Retina (tissue), 1 donor: ENCODE measurements at regions not wholly inside any gene's neighbourhood (a gene's known extent, or its start where the extent isn't known, plus 50 kb on each side); places are given as distances from the start of the nearest gene placed in this dataset.
"Not testable (repeated sequence)": the region's sequence is repeated elsewhere in the genome, so short reads cannot be mapped to it uniquely, and the experiment has no call there.

ENCODE experiments used
- DNase-seq: peaks from one replicate; pipeline ENCODE4 v3.0.0-alpha.2; 2016

DNA sequence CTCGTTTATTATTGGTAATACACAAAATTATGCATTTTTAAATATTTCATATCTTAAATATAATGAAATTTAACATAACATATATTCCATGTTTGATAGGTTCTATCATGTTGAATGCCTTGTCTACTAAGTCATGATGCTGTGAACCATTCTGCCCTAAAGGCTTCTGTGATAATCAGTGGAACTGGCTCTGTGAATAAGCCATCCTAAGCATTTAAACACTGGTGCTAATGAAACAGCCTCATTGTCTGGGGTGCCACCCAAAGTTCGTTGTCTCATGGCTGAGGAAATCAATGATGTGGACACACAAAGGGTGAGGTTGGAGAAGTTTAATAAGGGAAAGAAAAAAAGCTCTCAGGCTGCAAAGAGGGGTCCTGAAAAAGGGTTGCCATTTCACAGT lies 264.7 kb upstream of the ZRANB2 start:
- no peak for DNase-seq

DNA sequence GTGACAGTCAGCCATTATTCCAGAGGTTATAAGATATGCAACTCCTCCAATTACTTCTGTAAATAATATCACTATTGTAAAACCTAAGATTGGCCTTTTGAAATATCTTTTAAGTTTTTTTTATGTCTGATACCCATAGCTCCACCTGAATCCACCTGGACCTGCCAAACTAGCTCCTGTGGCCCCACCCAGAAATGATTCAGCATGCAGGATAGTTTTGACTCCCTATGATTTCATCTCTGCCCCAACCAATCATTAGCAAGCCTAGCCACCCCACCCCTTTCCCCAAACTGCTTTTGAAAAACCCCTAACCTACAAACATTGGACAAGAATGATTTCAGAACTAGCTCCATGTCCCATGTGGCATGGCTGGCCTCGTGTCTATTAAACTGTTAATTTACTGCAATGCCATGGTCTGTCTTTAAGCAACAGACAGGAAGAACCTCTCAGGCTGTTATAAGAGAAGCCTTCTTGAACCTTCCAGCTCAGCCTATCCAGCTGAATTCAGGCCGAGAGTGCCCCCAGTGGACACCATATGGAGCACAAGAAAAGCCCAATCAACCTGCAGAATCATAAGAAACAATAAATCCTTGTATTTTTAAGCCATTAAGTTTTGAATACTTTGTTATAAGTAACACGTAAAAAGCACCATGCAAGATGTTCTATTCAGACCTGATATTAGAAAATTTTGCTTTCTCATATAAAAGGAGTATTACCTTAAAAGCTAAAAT lies 263.0 kb upstream of the ZRANB2 start:
- DNase-seq = no peak

DNA sequence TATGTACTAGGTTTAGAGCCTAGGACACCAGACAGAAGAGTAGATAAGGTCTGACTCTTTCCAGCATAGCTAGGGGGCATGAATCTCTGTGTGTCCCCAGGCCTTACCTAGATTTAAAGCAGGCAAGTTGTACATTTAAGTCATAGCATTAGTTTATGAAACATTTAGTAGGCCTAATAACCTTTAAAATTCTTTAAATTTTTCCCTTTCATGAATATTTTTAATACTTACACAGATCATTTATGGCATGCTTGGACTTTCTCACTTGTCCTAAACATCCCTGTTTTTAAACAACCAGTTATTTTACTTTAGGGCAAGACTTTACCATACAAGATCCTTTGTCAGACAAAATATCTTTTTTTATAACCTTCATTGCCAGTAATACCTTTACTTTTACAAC lies 258.4 kb upstream of the ZRANB2 start:
- no peak for DNase-seq

DNA sequence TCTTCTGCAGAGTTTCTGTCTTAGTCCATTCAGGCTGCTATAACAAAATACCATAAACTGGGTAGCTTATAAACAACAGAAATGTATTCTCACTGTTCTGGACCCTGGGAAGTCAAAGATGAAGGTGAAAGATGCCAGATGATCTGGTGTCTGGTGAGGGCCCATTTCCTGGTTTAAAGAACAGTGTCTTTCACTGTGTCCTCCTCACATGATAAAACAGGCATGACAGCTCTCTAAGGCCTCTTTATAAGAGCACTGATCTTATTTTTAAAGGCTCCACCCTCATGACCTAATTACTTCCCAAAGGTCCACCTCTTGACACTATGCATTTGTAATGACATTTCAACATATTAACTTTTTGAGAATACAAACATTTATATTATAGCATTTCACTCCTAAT lies 250.2 kb upstream of the ZRANB2 start:
- no peak for DNase-seq

DNA sequence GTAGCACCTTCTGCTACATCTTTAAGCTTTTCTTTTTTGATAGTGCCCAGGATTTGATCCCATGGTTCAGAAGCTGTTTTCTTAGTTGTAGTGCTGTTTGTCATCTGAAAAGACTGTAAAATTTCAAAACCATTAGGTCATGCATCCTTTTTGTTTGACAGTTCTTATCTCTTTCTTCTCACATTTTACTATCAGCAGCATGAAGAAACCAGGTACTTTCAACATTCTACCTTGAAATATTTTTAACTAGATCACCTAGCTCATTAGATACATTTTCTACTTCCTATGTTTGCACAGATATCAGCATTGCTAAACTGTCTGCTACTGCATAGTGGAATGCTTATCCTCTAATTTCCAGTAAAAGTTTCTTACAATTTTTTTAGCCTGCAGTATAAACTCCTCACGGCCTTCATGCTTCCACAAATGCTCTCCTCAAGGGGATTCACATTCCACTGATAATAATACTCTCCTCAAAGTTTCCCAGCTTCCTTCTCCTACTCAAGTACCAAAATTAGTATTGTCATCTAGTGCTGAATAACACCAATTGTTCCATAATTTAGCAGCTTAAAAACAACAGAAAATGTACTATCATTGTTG lies 243.9 kb upstream of the ZRANB2 start:
- no peak for DNase-seq

DNA sequence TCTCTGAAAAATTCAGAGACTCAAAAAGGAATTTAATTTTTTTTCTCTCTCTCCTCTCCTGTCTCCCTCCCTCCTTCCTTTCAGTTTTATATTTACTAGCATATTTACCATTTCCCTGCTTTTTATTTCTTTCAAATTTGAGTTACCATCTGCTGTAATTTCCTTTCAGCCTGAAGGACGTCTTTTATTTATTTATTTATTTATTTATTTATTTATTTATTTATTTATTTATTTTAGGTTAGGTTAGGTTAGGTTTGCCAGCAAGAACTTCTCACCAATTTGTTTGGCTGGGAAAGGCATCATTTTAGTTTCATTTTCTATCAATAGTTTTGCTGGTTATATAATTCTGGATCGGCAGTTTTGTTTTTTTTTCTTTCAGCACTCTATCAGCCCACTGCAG lies 231.7 kb upstream of the ZRANB2 start:
- DNase-seq = no peak

DNA sequence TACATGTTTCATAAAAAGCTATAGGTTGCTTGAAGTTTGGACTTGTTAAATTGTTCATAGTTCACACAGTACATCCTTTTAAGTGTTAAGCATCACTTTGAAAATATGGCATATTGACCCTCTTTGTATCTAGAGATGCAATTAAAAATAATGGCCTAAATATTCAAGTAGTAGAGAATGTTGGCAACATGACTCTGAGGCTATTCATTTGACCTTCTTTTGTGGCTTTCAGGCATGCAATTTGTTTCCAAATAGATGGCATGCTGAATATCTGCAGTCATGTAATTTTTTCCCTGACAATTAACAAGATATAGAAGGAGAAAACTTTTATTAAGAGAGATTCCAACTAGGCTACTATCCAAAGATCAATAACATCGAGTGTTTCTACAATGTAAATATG lies 230.5 kb upstream of the ZRANB2 start:
- DNase-seq = no peak

DNA sequence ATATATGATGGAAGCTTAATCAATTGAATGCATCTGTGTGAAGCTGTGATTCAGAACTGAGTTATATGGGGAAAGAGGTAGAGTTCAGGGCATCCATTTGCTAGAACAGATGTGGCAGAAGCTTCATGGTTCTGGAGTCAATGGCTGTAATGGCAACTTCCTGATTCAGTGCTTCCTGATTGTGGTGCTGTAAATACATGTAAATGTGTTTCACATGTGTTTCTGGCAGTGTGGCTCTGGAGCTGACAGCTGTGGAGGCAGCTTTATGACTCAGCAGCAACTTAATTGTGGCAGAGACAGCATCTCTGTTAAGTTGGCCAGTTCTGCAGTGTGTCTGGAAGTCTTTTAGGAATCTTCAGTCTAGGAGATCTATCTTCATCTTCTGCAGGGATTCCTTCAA lies 226.6 kb upstream of the ZRANB2 start:
- no peak for DNase-seq

DNA sequence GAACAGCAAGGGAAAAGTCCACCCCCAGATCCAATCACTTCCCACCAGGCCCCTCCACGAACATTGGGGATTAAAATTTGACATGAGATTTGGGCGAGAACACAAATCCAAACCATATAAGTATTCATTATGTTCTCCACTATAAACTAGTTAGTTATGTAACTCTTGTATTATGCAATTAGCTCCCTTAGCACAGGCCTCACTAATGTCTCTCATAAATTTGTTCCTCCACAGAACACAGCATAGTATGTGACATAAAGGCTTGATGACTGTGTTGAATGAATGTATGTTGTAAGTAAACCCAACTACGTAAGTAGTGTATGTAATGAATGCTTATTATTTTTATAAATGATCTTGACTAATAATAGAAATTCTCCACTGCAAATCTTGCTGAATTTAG lies 223.3 kb upstream of the ZRANB2 start:
- no peak for DNase-seq

DNA sequence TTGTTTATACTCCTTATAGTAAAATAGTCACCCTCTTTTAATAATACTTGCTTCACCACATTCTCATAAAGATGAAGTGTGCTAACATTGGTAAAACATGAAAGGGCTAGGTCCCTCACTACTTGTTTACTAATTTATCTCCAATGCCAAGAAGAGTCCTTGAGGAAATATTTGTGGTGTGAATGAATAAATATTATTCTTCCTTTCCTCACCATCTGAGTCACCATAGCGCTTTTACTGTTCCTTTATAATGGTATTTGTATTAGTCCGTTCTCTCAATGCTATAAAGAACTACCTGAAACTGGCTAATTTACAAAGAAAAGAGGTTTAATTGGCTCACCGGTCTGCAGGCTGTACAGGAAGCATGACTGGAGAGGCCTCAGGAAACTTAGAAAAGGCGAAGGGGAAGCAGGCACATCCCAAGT lies 222.8 kb upstream of the ZRANB2 start:
- no peak for DNase-seq

DNA sequence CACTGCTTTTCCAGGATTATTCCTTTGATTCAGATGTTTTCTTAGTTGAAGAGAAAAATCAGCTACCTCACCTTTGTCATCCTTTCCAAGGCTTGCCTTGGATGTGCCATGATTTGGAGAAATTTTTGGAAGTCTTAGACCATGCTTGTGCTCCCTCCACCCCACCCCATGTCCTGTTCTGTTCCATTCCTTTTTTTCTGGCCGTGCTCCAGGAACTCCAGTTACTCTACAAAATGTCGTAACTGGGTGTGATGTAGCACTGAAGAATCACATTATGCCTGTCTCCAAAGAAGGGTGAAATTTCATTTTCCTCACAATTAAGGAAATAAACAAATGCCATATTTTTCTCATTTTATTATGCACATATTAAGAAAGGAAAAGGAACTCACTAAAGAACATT lies 217.8 kb upstream of the ZRANB2 start:
- no peak for DNase-seq

DNA sequence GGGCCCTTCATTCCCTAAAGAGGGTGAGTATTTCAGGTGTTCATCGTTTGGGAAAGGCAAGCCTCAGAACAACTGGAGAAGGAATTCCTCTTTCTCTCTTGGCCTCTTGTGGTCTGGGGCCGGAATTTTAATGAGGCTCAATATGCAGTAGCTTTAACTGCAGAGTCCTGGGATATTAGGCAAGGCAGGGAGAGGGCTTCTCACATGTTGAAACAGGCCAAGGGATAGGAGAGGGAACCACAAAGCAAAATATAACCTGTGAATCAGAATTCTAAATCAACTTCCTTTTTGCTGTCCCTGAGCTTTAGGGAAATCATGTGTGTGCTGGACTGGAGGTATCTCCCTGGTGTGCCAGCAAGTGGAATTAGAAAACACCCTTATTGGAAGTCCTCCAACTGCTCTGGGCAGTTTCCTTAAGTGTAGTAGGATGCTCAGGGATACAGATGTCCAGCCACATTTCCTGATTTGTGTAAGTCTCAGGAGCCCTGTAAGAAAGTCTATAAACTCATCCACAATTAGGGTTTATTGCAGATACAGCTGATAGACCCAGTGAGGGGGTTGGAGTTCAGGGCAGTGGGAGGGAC lies 215.8 kb upstream of the ZRANB2 start:
- DNase-seq = no peak

DNA sequence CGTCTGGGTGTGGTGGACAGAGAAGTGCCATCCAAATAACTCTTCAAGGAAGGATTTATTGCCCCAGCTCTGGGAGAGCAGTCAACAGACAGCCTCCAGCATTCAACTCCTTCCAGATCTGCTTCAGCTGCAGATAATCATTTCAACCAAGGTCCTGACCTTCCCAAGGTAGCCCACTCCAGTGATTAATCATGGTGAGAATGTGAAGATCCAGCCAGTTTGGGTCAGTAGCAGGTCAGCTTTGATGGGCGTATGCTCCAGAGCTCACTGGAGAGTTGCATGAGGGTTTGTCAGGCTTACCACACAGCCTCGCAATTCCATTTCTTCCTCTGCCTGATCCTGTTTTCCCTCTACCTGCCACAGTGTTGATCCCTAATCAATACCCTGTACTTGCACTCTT lies 214.5 kb upstream of the ZRANB2 start:
- DNase-seq = no peak

DNA sequence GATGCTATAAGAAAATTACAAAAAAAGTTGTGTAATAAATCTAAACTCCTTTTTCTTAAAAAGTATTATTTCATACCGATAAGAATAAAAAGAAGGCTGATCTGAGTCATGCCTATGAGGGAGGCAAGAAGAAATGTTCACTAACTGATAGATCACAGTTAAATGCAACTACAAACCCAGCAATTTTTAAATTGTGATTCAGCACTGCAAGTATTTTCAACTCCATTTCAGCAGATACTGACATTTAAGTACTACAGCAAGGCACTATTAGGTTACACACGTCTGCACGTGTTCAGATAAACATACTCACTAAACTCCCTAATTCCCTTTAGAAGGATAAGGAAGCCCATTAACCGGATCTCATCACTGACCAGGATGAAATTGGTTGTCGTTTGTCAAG lies 213.3 kb upstream of the ZRANB2 start:
- DNase-seq = no peak

DNA sequence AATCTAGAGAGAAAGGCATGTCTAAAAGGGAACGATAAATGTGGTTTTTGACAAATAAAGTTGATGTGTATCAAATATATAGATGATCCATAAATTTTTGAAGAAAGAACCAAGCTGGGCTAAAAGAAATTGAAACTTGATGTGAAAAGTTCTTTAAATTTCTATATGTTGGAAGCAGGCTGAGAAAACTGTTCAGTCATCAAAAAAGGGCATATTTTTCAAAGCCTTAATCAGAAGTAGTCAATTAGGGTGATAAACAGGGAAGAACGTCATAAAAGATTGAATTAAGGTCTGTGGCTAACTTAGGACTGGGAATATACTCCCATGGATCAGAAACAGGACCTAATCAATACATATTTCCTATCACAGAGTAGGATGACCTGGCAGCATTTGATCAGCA lies 211.4 kb upstream of the ZRANB2 start:
- no peak for DNase-seq

DNA sequence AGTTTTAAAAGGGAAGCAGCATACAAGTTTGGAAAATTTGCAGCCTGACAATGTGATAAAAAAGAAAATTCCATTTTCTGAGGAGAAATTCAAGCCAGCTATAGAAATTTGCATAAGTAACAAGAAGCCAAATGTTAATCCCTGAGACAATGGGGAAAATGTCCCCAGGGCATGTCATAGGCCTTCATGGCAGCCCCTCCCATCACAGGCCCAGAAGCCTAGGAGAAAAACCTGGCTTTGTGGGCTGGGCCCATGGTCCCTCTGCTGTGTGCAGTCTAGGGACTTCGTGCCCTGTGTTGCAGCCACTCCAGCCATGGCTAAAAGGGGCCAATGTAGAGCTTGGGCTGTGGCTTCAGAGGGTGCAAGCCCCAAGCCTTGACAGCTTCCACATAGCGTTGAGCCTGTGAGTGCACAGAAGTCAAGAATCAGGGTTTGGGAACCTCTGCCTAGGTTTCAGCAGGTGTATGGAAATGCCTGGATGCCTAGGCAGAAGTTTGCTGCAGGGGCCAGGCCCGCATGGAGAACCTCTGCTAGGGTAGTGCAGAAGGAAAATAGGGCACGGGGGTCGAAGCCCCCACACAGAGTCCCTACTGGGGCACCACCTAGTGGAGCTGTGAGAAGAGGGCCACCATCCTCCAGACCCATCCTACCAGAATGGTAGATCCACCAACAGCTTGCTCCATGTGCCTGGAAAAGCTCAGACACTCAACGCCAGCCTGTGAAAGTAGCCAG lies 209.8 kb upstream of the ZRANB2 start:
- not testable (repeated sequence) for DNase-seq

DNA sequence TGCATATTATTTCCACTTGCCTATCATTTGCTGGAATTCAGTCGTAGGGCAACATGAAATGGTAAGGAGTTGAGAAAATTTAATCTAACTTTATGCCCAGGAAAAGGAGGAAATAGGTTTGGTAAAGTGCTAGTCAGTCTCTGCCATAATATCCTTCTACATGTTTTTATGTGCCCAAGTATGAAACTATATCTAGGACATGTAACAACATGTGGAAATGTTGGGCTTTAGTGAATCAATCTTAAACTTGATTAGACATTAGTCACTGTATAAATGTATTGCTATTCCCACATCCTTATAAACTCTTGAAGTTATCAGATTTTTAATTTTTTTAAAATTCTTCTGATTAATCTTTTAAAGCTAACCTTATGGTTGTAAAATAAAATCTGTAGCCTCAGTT lies 204.7 kb upstream of the ZRANB2 start:
- no peak for DNase-seq

DNA sequence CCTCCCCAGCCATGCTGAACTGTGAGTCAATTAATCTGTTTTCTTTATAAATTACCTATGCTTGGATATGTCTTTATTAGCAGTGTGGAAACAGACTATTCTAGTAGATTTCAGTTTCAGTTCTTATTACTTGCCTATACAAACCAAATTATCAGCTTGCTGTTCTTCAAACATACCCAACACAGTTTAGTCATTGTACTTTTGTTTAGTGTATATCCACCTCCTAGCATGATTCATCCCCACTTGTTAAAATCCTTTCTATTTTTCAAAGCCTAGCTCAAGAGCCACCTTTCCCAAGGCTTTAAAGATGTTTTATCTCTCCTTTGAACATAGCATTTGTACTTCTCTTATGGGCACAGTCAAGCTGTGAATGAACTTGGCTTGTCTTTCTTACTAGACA lies 195.6 kb upstream of the ZRANB2 start:
- no peak for DNase-seq

DNA sequence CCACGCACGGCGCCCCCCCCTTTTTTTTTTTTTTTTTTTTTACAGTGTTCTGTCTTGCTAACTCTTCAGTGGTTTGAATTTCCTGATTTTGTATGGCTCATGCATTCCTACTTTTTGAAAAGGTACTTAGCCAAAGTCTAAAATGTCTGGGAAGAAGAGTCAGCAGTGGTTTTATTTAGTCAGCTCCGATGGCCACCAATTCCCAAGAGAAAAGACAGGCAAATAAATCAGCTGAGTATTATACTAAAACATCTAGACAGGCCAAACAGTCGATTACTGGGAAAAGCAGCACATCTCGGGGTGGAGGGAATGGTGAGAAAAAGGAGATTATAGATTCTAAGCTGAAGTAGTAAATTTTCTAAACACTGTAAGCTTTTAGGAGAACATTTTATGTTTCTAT lies 192.5 kb upstream of the ZRANB2 start:
- no peak for DNase-seq

DNA sequence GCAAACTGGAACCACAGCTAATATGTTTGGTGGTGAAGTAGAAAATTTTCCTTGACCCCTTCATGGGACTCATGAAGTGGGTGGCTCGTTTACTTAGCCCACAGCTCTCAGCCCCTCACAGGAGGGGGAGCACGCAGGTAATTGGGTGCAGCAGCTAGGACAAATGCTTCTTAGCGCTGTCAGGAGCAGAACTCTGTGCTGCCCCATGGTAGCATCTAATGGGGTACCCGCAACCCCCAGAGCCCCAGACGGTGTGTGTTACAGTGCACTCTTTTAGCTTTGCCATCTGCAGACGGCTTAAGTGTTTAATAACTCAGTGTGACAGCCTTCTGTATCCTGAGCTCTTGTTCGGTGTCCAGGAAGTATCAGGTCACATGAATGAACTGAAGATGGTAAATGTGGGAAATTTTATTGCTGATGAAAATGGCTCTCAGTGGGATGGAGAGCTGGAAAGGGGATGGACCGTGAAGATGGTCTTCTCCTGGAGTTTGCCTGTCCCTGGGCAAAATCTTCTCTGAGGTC lies 189.6 kb upstream of the ZRANB2 start:
- DNase-seq = no peak

DNA sequence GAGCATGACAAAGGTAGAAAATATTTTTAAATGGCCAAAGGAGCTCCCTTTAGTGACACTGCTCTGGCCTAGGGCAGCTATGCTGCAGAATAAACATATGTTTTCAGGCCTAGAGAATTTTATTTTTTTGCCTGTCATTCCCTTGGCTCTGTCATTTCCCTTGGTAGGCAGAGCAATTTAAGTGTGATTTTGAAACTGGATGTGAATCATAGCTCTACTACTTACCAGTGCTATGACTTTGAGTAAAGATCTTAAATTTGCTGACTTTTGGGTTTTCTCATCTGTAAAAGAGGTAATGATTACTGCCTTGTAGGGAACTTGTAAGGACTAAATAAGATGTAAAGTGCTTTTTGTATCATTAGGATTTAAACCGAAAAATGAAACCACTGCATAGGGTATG lies 189.0 kb upstream of the ZRANB2 start:
- DNase-seq = no peak

DNA sequence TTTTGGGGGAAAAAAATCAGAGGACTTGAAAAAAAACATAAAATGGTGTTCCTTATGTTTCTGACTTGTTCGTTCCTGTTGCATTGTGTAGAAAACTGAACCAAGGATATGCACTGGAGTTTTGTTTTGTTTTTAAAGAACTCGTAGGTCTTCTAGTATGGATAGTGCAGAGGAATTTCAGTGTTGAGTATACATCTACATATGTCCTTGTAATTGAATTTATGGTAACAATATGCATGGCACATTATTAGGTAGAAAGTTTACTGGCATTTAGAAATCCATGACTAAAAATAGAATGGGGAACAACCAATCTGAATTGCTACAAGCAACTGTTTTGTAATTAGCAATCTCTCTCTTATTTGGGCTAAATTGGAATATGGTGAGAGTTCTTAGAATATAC lies 188.3 kb upstream of the ZRANB2 start:
- no peak for DNase-seq

DNA sequence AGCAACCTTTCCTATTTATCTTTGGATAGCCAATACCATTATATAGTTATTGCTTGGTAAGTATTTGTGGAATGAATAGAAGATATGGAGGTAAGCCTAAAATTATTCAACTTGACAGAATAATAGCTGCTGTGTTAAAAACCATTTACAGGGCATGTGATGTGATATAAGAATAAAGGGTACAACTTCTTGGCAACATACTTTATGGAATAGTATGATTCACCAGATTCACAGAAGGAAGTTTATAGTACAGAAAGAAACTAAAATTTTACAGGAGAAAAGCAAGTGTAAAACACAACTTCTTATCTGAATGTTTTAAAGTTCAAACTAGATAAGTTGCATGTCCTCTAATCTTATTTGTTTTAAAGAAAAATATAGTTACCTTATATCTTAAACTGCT lies 186.4 kb upstream of the ZRANB2 start:
- no peak for DNase-seq

DNA sequence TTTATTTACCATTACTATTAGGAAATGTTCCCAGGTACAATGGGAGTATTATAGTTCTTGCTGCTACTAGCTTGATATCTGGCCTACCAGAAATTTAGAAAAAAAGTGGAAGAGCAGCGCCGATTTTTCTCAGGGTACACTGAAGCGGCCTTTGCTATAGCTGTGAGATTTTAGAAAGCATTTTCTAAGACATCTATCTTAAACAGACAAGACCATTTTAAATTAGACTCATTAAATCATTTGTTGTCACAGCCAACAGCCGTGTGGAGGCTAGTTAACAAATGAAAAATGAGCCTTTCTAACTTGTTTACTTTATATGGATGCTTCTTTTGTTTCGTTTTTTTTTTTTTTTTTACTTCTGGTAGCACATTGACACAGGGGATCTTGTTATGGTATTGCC lies 183.2 kb upstream of the ZRANB2 start:
- no peak for DNase-seq
